ENCODE measurements at regions not wholly inside any gene's neighbourhood (a gene's known extent, or its start where the extent isn't known, plus 50 kb on each side); places are given as distances from the start of the nearest gene placed in this dataset.

GRCh38 chr6:121730616-121731015 lies 295.2 kb downstream of the GJA1 start (continued):
- no peak for TF ChIP-seq HNF4G (IDR thresholded peaks at IDR 0.05)
- no peak for TF ChIP-seq JUND (IDR thresholded peaks at IDR 0.05)

DNA sequence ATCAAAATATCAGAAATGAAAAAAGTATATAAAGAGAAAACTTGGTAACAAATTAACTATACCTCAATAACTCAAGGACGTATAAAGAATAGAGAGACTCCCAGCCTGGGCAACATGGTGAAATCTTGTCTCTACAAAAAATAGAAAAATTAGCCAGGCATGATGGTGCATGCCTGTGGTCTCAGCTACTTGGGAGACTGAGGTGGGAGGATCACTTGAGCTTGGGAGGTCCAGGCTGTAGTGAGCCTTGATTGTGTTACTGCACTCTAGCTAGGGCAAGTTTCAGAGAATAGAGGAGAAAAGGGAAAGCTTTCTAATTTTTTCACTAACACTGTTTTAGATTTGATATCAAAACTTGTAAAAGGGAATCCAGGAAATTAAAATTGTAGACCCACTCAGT lies 295.9 kb downstream of the GJA1 start:
- H3K36me3 ChIP-seq (ENCODE audit: control insufficient read depth in 4 of 4, insufficient read depth in 3 of 4, low read depth in 1 of 4, low read length in 3 of 4), result no peaks in the 10 kb centered on the region
- H3K27ac ChIP-seq (ENCODE audit: low read depth in 1 of 2, low read length in 2 of 2), result no peak overlapping the region
- no peaks in the 10 kb centered on the region for H3K27me3 ChIP-seq (ENCODE audit: control insufficient read depth in 4 of 4, insufficient read depth in 4 of 4, low read length in 3 of 4)
- no peak overlapping the region for H3K4me3 ChIP-seq (ENCODE audit: low read depth in 1 of 3, low read length in 3 of 3)
- DNase-seq (ENCODE audit: low spot score), result no peak
- TF ChIP-seq FOXA1 (IDR thresholded peaks at IDR 0.05) (no peak), HNF4G (IDR thresholded peaks at IDR 0.05) (no peak), REST (IDR thresholded peaks at IDR 0.05) (no peak), RAD21 (IDR thresholded peaks at IDR 0.05) (no peak), YY1 (IDR thresholded peaks at IDR 0.05) (no peak), MAX (IDR thresholded peaks at IDR 0.05) (no peak), NR2F2 (IDR thresholded peaks at IDR 0.05) (no peak), HNF4A (conservative IDR thresholded peaks at IDR 0.05) (no peak), GABPA (IDR thresholded peaks at IDR 0.05 in 1 of 2, conservative IDR thresholded peaks at IDR 0.05 in 1 of 2) (no peak), JUND (IDR thresholded peaks at IDR 0.05) (no peak), SP1 (IDR thresholded peaks at IDR 0.05) (no peak), EGR1 (IDR thresholded peaks at IDR 0.05; ENCODE audit: low read depth in 2 of 2) (no peak), TAF1 (conservative IDR thresholded peaks at IDR 0.05) (no peak), FOXA2 (IDR thresholded peaks at IDR 0.05) (no peak), RXRA (IDR thresholded peaks at IDR 0.05) (no peak)
- TF ChIP-seq, protein P1, sequence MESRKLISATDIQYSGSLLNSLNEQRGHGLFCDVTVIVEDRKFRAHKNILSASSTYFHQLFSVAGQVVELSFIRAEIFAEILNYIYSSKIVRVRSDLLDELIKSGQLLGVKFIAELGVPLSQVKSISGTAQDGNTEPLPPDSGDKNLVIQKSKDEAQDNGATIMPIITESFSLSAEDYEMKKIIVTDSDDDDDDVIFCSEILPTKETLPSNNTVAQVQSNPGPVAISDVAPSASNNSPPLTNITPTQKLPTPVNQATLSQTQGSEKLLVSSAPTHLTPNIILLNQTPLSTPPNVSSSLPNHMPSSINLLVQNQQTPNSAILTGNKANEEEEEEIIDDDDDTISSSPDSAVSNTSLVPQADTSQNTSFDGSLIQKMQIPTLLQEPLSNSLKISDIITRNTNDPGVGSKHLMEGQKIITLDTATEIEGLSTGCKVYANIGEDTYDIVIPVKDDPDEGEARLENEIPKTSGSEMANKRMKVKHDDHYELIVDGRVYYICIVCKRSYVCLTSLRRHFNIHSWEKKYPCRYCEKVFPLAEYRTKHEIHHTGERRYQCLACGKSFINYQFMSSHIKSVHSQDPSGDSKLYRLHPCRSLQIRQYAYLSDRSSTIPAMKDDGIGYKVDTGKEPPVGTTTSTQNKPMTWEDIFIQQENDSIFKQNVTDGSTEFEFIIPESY (IDR thresholded peaks at IDR 0.05), result no peak
- TF ChIP-seq, protein P2, sequence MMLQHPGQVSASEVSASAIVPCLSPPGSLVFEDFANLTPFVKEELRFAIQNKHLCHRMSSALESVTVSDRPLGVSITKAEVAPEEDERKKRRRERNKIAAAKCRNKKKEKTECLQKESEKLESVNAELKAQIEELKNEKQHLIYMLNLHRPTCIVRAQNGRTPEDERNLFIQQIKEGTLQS (IDR thresholded peaks at IDR 0.05), result no peak
- TF ChIP-seq, protein P3, sequence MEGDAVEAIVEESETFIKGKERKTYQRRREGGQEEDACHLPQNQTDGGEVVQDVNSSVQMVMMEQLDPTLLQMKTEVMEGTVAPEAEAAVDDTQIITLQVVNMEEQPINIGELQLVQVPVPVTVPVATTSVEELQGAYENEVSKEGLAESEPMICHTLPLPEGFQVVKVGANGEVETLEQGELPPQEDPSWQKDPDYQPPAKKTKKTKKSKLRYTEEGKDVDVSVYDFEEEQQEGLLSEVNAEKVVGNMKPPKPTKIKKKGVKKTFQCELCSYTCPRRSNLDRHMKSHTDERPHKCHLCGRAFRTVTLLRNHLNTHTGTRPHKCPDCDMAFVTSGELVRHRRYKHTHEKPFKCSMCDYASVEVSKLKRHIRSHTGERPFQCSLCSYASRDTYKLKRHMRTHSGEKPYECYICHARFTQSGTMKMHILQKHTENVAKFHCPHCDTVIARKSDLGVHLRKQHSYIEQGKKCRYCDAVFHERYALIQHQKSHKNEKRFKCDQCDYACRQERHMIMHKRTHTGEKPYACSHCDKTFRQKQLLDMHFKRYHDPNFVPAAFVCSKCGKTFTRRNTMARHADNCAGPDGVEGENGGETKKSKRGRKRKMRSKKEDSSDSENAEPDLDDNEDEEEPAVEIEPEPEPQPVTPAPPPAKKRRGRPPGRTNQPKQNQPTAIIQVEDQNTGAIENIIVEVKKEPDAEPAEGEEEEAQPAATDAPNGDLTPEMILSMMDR (IDR thresholded peaks at IDR 0.05; ENCODE audit: low read depth, low read length, missing input control), result no peak
- no peaks in the 10 kb centered on the region for H3K4me1 ChIP-seq (ENCODE audit: control insufficient read depth in 4 of 4, insufficient read depth in 4 of 4, low read length in 3 of 4)
- WGBS, result 77% methylated on average over 1 of the region's 1 CpG
- H3K9ac ChIP-seq (ENCODE audit: low read depth in 1 of 2, low read length in 2 of 2), result no peak overlapping the region
- no peaks in the 10 kb centered on the region for H3K9me3 ChIP-seq (ENCODE audit: control insufficient read depth in 4 of 4, low read length in 3 of 4)

All from liver (tissue), 8 donors.